OCI-LY7 (cell line): ENCODE measurements at regions not wholly inside any gene's neighbourhood (a gene's known extent, or its start where the extent isn't known, plus 50 kb on each side); places are given as distances from the start of the nearest gene placed in this dataset.

Source experiments
- BruUV-seq: library from RNA; stranded (reverse); fragments of 400-500 nt; replicated peaks from 2 replicates; lab custom pipeline; 2021; lab: Mats Ljungman, UMichigan
- CTCF ChIA-PET: fragments of 300-600 bp; sonication (Branson Sonifier 250); formaldehyde crosslinking; loops from one replicate; lab custom pipeline; 2022; ENCODE audit warnings: antibody characterized with exemption; ENCODE audit not compliant: unreplicated experiment; lab: Charles Lee
- POLR2A ChIA-PET: fragments of 300-600 bp; sonication (Branson Sonifier 250); formaldehyde crosslinking; loops from one replicate; lab custom pipeline; 2022; ENCODE audit warnings: antibody characterized with exemption; lab: Charles Lee
- DNase-seq: peaks from one replicate; pipeline ENCODE4 v3.0.0-alpha.2; 2015; ENCODE audit warnings: low spot score
- H2AFZ ChIP-seq: fragments of 200-600 bp; sonication (generic), shearing (Covaris generic); 2 replicates; pipeline ENCODE4 v1.6.1; 2014; ENCODE audit warnings: mild to moderate bottlenecking, antibody characterized with exemption, low read length, moderate library complexity
- H3K27ac ChIP-seq: fragments of 200-600 bp; sonication (generic); 2 replicates; pipeline ENCODE4 v1.5.1; 2014; ENCODE audit warnings: mixed run types, low read depth, mild to moderate bottlenecking, moderate library complexity, low read length, inconsistent platforms; ENCODE audit not compliant: poor library complexity, severe bottlenecking
- H3K36me3 ChIP-seq: fragments of 200-600 bp; sonication (generic); 2 replicates; pipeline ENCODE4 v1.6.1; 2014; ENCODE audit warnings: mild to moderate bottlenecking, antibody characterized with exemption, low read length, moderate library complexity, mixed read lengths; ENCODE audit not compliant: insufficient read depth
- H3K4me1 ChIP-seq: fragments of 200-600 bp; sonication (generic); 2 replicates; pipeline ENCODE4 v1.5.1; 2014; ENCODE audit warnings: mild to moderate bottlenecking, low read length; ENCODE audit not compliant: insufficient read depth, poor library complexity, severe bottlenecking
- H3K4me2 ChIP-seq: fragments of 200-600 bp; sonication (generic); 2 replicates; pipeline ENCODE4 v1.6.1; 2014; ENCODE audit warnings: mild to moderate bottlenecking, low read length
- H3K4me3 ChIP-seq: fragments of 200-600 bp; sonication (generic); 2 replicates; pipeline ENCODE4 v1.5.1; 2014; ENCODE audit warnings: mild to moderate bottlenecking, low read depth, low read length; ENCODE audit not compliant: poor library complexity, severe bottlenecking
- H3K79me2 ChIP-seq: fragments of 200-600 bp; sonication (generic); 2 replicates; pipeline ENCODE4 v1.6.1; 2016; ENCODE audit warnings: low read depth, mild to moderate bottlenecking, low read length, moderate library complexity, mixed read lengths; ENCODE audit not compliant: insufficient read depth
- H3K9me2 ChIP-seq: fragments of 200-600 bp; sonication (generic); 2 replicates; pipeline ENCODE4 v1.6.1; 2016; ENCODE audit warnings: mild to moderate bottlenecking, low read length, mixed read lengths; ENCODE audit not compliant: insufficient read depth
- H3K9me3 ChIP-seq: fragments of 200-600 bp; sonication (generic); 2 replicates; pipeline ENCODE4 v1.6.1; 2014; ENCODE audit warnings: mild to moderate bottlenecking, mixed run types, low read length, mixed read lengths
- H4K20me1 ChIP-seq: fragments of 200-600 bp; sonication (generic); 2 replicates; pipeline ENCODE4 v1.6.1; 2014; ENCODE audit warnings: mild to moderate bottlenecking, antibody characterized with exemption, low read length, moderate library complexity, mixed read lengths; ENCODE audit not compliant: insufficient read depth
- EZH2phosphoT487 ChIP-seq: fragments of 200-600 bp; sonication (generic); IDR thresholded peaks from 2 replicates; pipeline ENCODE4 v1.6.1; 2018; ENCODE audit warnings: low read depth, borderline replicate concordance, mild to moderate bottlenecking, mixed run types, antibody characterized with exemption, low read length, moderate library complexity, mixed read lengths
- intact Hi-C: fragments of 100-400 bp; cut with micrococcal nuclease; formaldehyde crosslinking; loops from one replicate; pipeline ENCODE4 v1.10.0; 2022; ENCODE audit not compliant: unreplicated experiment
- TF ChIP-seq, protein P1 (sequence below): fragments of 200-600 bp; sonication (generic); conservative IDR thresholded peaks from 2 replicates; pipeline ENCODE4 v1.5.1; 2014; ENCODE audit warnings: mild to moderate bottlenecking, antibody characterized with exemption, low read length, moderate library complexity, mixed read lengths

DNA sequence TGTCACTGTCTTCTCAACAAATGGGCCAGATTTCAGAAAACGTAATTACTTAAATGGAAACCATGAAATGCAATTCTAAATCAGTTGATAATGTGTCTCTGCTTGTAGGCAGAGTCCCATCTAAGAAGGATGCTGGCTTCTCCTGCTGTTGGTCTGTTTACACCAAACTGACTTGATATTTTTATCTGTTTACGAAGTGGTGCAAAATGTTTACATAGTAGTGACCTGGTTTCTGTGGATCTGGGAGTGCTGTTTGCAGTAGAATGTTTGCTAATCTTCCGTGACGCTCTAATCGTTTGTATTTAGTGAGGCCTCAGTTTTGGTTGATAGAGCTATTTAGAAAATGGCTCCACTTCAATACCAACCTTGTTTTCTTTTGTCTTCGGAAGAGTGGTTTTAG lies 213.5 kb downstream of the VEGFC start:
- H2AFZ ChIP-seq: no peak overlapping the region
- no peaks in the 10 kb centered on the region for H3K9me2 ChIP-seq
- CTCF ChIA-PET: no interaction called here
- H3K4me2 ChIP-seq: no peak overlapping the region
- H3K4me1 ChIP-seq: no peaks in the 10 kb centered on the region
- no peak overlapping the region for H3K4me3 ChIP-seq
- H4K20me1 ChIP-seq: no peaks in the 10 kb centered on the region
- BruUV-seq: no TSS peak
- intact Hi-C loops: no loop called here
- no peaks in the 10 kb centered on the region for H3K36me3 ChIP-seq
- no peak overlapping the region for H3K27ac ChIP-seq
- POLR2A ChIA-PET: no interaction called here
- TF ChIP-seq, protein P1, sequence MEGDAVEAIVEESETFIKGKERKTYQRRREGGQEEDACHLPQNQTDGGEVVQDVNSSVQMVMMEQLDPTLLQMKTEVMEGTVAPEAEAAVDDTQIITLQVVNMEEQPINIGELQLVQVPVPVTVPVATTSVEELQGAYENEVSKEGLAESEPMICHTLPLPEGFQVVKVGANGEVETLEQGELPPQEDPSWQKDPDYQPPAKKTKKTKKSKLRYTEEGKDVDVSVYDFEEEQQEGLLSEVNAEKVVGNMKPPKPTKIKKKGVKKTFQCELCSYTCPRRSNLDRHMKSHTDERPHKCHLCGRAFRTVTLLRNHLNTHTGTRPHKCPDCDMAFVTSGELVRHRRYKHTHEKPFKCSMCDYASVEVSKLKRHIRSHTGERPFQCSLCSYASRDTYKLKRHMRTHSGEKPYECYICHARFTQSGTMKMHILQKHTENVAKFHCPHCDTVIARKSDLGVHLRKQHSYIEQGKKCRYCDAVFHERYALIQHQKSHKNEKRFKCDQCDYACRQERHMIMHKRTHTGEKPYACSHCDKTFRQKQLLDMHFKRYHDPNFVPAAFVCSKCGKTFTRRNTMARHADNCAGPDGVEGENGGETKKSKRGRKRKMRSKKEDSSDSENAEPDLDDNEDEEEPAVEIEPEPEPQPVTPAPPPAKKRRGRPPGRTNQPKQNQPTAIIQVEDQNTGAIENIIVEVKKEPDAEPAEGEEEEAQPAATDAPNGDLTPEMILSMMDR: no peak
- no peak for TF ChIP-seq EZH2phosphoT487
- H3K79me2 ChIP-seq: no peaks in the 10 kb centered on the region
- no peaks in the 10 kb centered on the region for H3K9me3 ChIP-seq
- DNase-seq: no peak

DNA sequence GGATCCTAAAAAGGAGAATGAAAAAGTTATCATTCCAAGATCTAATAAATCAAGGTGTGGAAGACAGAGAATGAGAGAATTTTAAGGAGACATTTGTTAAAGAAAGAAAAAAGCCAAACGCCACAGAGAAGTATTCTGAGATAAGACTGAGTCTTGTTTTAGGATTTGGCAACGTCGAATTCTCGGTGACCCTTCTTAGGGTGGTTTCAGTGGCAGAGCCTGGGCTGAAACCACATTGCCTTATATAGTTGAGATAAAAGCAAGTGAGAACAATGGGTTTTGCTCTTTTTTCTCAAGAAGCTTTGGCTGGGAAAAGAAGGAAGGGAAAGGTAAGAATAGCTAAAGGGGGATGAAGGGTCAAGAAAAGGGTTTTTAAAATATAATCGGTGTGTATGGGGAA lies 209.4 kb downstream of the VEGFC start:
- POLR2A ChIA-PET: interaction anchor here (0.6 to 0.9 kb wide), 2 partner anchors 27 to 604 kb away, joined by 3 to 4 read pairs; no protein-coding TSS in a partner anchor
- no peak overlapping the region for H2AFZ ChIP-seq
- no peaks in the 10 kb centered on the region for H3K9me3 ChIP-seq
- H3K9me2 ChIP-seq: no peaks in the 10 kb centered on the region
- no peak for DNase-seq
- BruUV-seq: no TSS peak
- TF ChIP-seq, protein P1: no peak
- TF ChIP-seq EZH2phosphoT487: no peak
- intact Hi-C loops: no loop called here
- no peaks in the 10 kb centered on the region for H3K36me3 ChIP-seq
- no peaks in the 10 kb centered on the region for H3K79me2 ChIP-seq
- CTCF ChIA-PET: no interaction called here
- H3K4me3 ChIP-seq: no peak overlapping the region
- H3K4me2 ChIP-seq: no peak overlapping the region
- no peak overlapping the region for H3K27ac ChIP-seq
- no peaks in the 10 kb centered on the region for H4K20me1 ChIP-seq
- no peaks in the 10 kb centered on the region for H3K4me1 ChIP-seq

DNA sequence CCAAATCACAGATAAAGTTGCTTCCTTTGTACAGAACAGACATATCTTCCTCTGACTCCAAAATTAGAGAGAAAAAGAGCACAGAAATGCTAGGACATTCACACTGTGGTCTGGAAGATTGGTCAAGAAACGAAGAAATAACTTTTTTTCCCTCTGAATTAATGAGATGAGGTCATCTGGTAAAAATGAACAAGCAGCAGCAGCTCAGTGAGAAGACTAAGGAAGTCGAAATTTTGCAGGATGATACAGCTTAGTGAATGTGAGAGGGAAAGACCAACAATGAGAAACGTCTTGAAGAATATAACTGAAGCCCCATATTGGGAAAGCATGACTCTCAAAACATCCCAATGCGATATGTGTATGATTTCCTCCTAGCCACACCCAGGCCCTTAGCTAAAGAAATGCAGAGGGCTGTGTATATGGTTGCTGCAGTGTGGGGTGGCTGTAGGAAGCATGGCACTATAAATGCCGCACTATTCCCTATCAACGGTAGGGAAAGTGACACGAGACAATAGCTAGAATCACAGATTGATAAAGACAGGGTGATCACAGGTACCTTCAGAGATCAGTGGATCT lies 208.6 kb downstream of the VEGFC start:
- Histone ChIP-seq H4K20me1 (no peaks in the 10 kb centered on the region), H2AFZ (no peak overlapping the region), H3K79me2 (no peaks in the 10 kb centered on the region), H3K4me3 (no peak overlapping the region), H3K36me3 (no peaks in the 10 kb centered on the region), H3K27ac (no peak overlapping the region), H3K4me1 (no peaks in the 10 kb centered on the region), H3K4me2 (no peak overlapping the region), H3K9me3 (no peaks in the 10 kb centered on the region), H3K9me2 (no peaks in the 10 kb centered on the region)
- intact Hi-C loops: no loop called here
- CTCF ChIA-PET: no interaction called here
- no peak for DNase-seq
- TF ChIP-seq, protein P1: no peak
- TF ChIP-seq EZH2phosphoT487: no peak
- POLR2A ChIA-PET: interaction anchor here (0.6 to 1.2 kb wide), 4 partner anchors 12 to 138 kb away, joined by 3 to 4 read pairs (median 3); no protein-coding TSS in a partner anchor
- BruUV-seq: no TSS peak
